IMR-90 (cell line): ENCODE measurements at regions not wholly inside any gene's neighbourhood (a gene's known extent, or its start where the extent isn't known, plus 50 kb on each side); places are given as distances from the start of the nearest gene placed in this dataset.

Experiments
- ATAC-seq: fragments of 200-7000 bp; cut with Tn5 transposase; 2 replicates; pipeline ENCODE4 v1.9.1; 2020; ENCODE audit warnings: low read depth, mild to moderate bottlenecking, moderate library complexity
- BruUV-seq: library from RNA; stranded (reverse); fragments of 400-500 nt; replicated peaks from 2 replicates; lab custom pipeline; 2021; lab: Mats Ljungman, UMichigan
- CTCF ChIA-PET: fragments of 300-600 bp; formaldehyde crosslinking; extraction: SDS; loops from one replicate; lab custom pipeline; 2021; ENCODE audit warnings: antibody characterized with exemption; lab: Yijun Ruan, JAX
- POLR2A ChIA-PET: fragments of 300-600 bp; sonication (Branson Sonifier 250); formaldehyde crosslinking; loops from one replicate; lab custom pipeline; 2022; ENCODE audit warnings: antibody characterized with exemption; ENCODE audit not compliant: unreplicated experiment; lab: Charles Lee
- DNase-seq: peaks from one replicate; pipeline ENCODE4 v3.0.0; 2013
- H2AFZ ChIP-seq: replicated peaks from 2 replicates; pipeline ENCODE3; 2013; ENCODE audit warnings: low read length, mild to moderate bottlenecking; ENCODE audit not compliant: poor library complexity
- H2AK5ac ChIP-seq: 2 replicates; pipeline ENCODE4 v1.6.1; 2013; ENCODE audit warnings: low read depth, low read length, inconsistent platforms
- H2AK9ac ChIP-seq: replicated peaks from 2 replicates; pipeline ENCODE3; 2013; ENCODE audit warnings: mild to moderate bottlenecking, low read depth, low read length, moderate library complexity; ENCODE audit not compliant: poor library complexity
- H2BK120ac ChIP-seq: 2 replicates; pipeline ENCODE4 v1.6.1; 2013; ENCODE audit warnings: low read depth, low read length, inconsistent platforms
- H2BK15ac ChIP-seq: 3 replicates; pipeline ENCODE4 v1.6.1; 2013; ENCODE audit warnings: low read depth, low read length, inconsistent platforms
- H2BK20ac ChIP-seq: 2 replicates; pipeline ENCODE4 v1.6.1; 2013; ENCODE audit warnings: low read depth, mild to moderate bottlenecking, inconsistent platforms, low read length, moderate library complexity
- H2BK5ac ChIP-seq: 2 replicates; pipeline ENCODE4 v1.6.1; 2013; ENCODE audit warnings: mild to moderate bottlenecking, low read depth, low read length, inconsistent platforms; ENCODE audit not compliant: poor library complexity, severe bottlenecking
- H3K14ac ChIP-seq: replicated peaks from 2 replicates; pipeline ENCODE4 v1.6.1; 2013; ENCODE audit warnings: low read depth, low read length, inconsistent platforms
- H3K18ac ChIP-seq: 2 replicates; pipeline ENCODE4 v1.6.1; 2013; ENCODE audit warnings: low read depth, low read length, control low read depth
- H3K23ac ChIP-seq: 2 replicates; pipeline ENCODE4 v1.6.1; 2013; ENCODE audit warnings: low read depth, low read length, inconsistent platforms
- H3K27ac ChIP-seq: 2 replicates; pipeline ENCODE4 v1.5.1; 2013; ENCODE audit warnings: mild to moderate bottlenecking, control low read depth, low read length; ENCODE audit not compliant: insufficient read depth
- H3K27me3 ChIP-seq: 2 replicates; pipeline ENCODE4 v1.6.1; 2013; ENCODE audit warnings: low read length; ENCODE audit not compliant: control insufficient read depth, insufficient read depth
- H3K36me3 ChIP-seq: 2 replicates; pipeline ENCODE4 v1.6.1; 2013; ENCODE audit warnings: low read length, mixed read lengths; ENCODE audit not compliant: control insufficient read depth, insufficient read depth
- H3K4ac ChIP-seq: 2 replicates; pipeline ENCODE4 v1.6.1; 2013; ENCODE audit warnings: low read depth, low read length, inconsistent platforms
- H3K4me1 ChIP-seq: 2 replicates; pipeline ENCODE4 v1.6.1; 2013; ENCODE audit warnings: low read length, mixed read lengths; ENCODE audit not compliant: control insufficient read depth, insufficient read depth
- H3K4me2 ChIP-seq: 2 replicates; pipeline ENCODE4 v1.6.1; 2013; ENCODE audit warnings: low read depth, mild to moderate bottlenecking, control low read depth, low read length, moderate library complexity
- H3K4me3 ChIP-seq: 2 replicates; pipeline ENCODE4 v1.5.1; 2013; ENCODE audit warnings: low read depth, mild to moderate bottlenecking, control low read depth, low read length, moderate library complexity; ENCODE audit not compliant: insufficient read depth
- H3K56ac ChIP-seq: 2 replicates; pipeline ENCODE4 v1.6.1; 2013; ENCODE audit warnings: low read length, inconsistent platforms; ENCODE audit not compliant: insufficient read depth; ENCODE audit errors: extremely low read depth
- H3K79me1 ChIP-seq, 2 experiments: 2 replicates each; pipeline ENCODE4 v1.6.1; 2013; ENCODE audit warnings: low read length in 2 of 2, inconsistent platforms in 1 of 2, low read depth in 1 of 2
- H3K9ac ChIP-seq: 2 replicates; pipeline ENCODE4 v1.6.1; 2013; ENCODE audit warnings: low read depth, low read length, control low read depth
- H3K9me1 ChIP-seq: 2 replicates; pipeline ENCODE4 v1.6.1; 2013; ENCODE audit warnings: low read length, inconsistent platforms; ENCODE audit not compliant: insufficient read depth
- H3K9me3 ChIP-seq: 2 replicates; pipeline ENCODE4 v1.6.1; 2013; ENCODE audit warnings: low read length; ENCODE audit not compliant: control insufficient read depth, insufficient read depth
- H4K20me1 ChIP-seq: 2 replicates; pipeline ENCODE4 v1.6.1; 2013; ENCODE audit warnings: low read length, inconsistent platforms; ENCODE audit not compliant: insufficient read depth
- H4K5ac ChIP-seq: 2 replicates; pipeline ENCODE4 v1.6.1; 2013; ENCODE audit warnings: mild to moderate bottlenecking, low read depth, low read length, control low read depth
- H4K8ac ChIP-seq, 2 experiments: 2 replicates each; pipeline ENCODE4 v1.6.1; 2013; ENCODE audit warnings: low read depth in 2 of 2, low read length in 2 of 2, control low read depth in 1 of 2, inconsistent platforms in 1 of 2
- H4K91ac ChIP-seq: 2 replicates; pipeline ENCODE4 v1.6.1; 2013; ENCODE audit warnings: low read depth, low read length, inconsistent platforms; ENCODE audit not compliant: insufficient read depth
- BHLHE40 ChIP-seq: fragments of 150-350 bp; IDR thresholded peaks from 2 replicates; pipeline ENCODE4 v1.6.1; 2016; ENCODE audit warnings: mild to moderate bottlenecking, low read depth, low read length
- CHD1 ChIP-seq: IDR thresholded peaks from 2 replicates; pipeline ENCODE4 v1.6.1; 2012; ENCODE audit warnings: low read depth, low read length, improper control_type of control experiment
- FOS ChIP-seq: fragments of 150-350 bp; IDR thresholded peaks from 2 replicates; pipeline ENCODE4 v1.6.1; 2016; ENCODE audit warnings: low read depth, low read length
- MAFK ChIP-seq: IDR thresholded peaks from 2 replicates; pipeline ENCODE4 v1.6.1; 2012; ENCODE audit warnings: low read depth, low read length, improper control_type of control experiment
- MAZ ChIP-seq: IDR thresholded peaks from 2 replicates; pipeline ENCODE4 v1.6.1; 2012; ENCODE audit warnings: low read depth, mild to moderate bottlenecking, low read length, improper control_type of control experiment, moderate library complexity, borderline replicate concordance
- POLR2A ChIP-seq: IDR thresholded peaks from 2 replicates; pipeline ENCODE4 v1.6.1; 2012; ENCODE audit warnings: mild to moderate bottlenecking, low read depth, low read length
- RAD21 ChIP-seq: IDR thresholded peaks from 2 replicates; pipeline ENCODE4 v1.6.1; 2012; ENCODE audit warnings: low read length, improper control_type of control experiment
- RFX5 ChIP-seq: IDR thresholded peaks from 2 replicates; pipeline ENCODE4 v1.8.0; 2012; ENCODE audit warnings: low read depth, mild to moderate bottlenecking, low read length, moderate library complexity
- SMC3 ChIP-seq: fragments of 150-350 bp; IDR thresholded peaks from 2 replicates; pipeline ENCODE4 v1.6.1; 2016; ENCODE audit warnings: low read depth, mild to moderate bottlenecking, antibody characterized with exemption, low read length, moderate library complexity
- WGBS, 2 experiments: methylation state at CpG; one replicate each; pipeline versions ENCODE4 v1.1.5 to v1.1.7; 2013; ENCODE audit warnings: missing lambda C conversion rate in 2 of 2; ENCODE audit not compliant: insufficient read length in 1 of 2; ENCODE audit errors: extremely low coverage in 2 of 2; 5-methylcytosine and 5-hydroxymethylcytosine counted together
- dilution Hi-C: fragments of 300-500 bp; cut with HindIII; formaldehyde crosslinking; loops from one replicate; pipeline ENCODE4 v1.14.3; 2018; ENCODE audit warnings: low sequenced_read_pairs; ENCODE audit not compliant: unreplicated experiment
- in situ Hi-C: fragments of 300-500 bp; cut with MboI; formaldehyde crosslinking; loops from 3 replicates; pipeline ENCODE4 v1.14.3; 2019; ENCODE audit warnings: low sequenced_read_pairs, inconsistent platforms, mixed read lengths
- intact Hi-C: fragments of 100-400 bp; cut with micrococcal nuclease; formaldehyde crosslinking; loops from 2 replicates; pipeline ENCODE4 v1.10.0; 2022
- TF ChIP-seq, protein P1 (sequence below): conservative IDR thresholded peaks from 2 replicates; pipeline ENCODE4 v1.5.1; 2012; ENCODE audit warnings: mild to moderate bottlenecking, low read depth, low read length, improper control_type of control experiment

DNA sequence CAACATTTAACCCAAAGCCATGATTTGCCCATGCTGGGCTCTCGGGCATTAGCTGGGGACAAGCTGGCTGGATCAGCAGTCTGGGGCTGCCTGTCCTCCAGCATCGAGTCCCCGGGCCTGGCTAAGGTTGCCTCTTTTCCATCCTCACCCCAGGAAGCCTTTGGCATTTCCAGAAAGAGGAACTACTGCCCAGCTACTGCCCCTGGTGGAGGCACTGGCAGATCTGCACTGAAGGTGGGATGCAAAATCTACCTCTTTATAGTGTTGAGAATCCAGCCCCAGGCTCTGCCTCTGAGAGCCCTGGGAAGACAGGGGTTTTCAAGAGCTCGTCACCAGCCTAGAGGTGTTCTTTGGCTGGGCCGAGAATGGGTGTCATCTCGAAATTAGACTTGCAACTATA, 635.9 kb downstream of the MATN1 start:
- WGBS, 2 experiments, result no CpG with 5 or more reads among the region's 6 CpGs
- no peak overlapping the region for H2AFZ ChIP-seq
- no peak overlapping the region for H3K23ac ChIP-seq
- ChIA-PET CTCF (interaction anchor here (0.7 to 1.7 kb wide), 2 partner anchors 294 to 346 kb away, joined by 3 to 10 read pairs; no protein-coding TSS in a partner anchor), POLR2A (no interaction called here)
- DNase-seq (no peak), ATAC-seq (no peak)
- no peak overlapping the region for H2BK15ac ChIP-seq
- no peak overlapping the region for H2BK5ac ChIP-seq
- in situ Hi-C loops (loop anchor here (5.0 to 10.0 kb wide), 3 partner anchors 293 to 843 kb away; no protein-coding TSS in a partner anchor), dilution Hi-C loops (no loop called here), intact Hi-C loops (loop anchor here (10.0 kb wide), 2 partner anchors 573 to 617 kb away; no protein-coding TSS in a partner anchor)
- H2AK5ac ChIP-seq, result no peak overlapping the region
- H4K5ac ChIP-seq, result no peak overlapping the region
- H3K9ac ChIP-seq, result no peak overlapping the region
- H4K8ac ChIP-seq, result no peak overlapping the region
- H3K79me1 ChIP-seq, result 0 out of 4 replicates have a peak, but pooled peaks cover 0 to 11% of the 10 kb centered on the region in 2 experiments
- H3K36me3 ChIP-seq, result no peaks in the 10 kb centered on the region
- H3K4me1 ChIP-seq, result peaks cover 23% of the 10 kb centered on the region
- no peak overlapping the region for H3K56ac ChIP-seq
- no peak overlapping the region for H2BK120ac ChIP-seq
- H3K18ac ChIP-seq, result no peak overlapping the region
- H3K14ac ChIP-seq, result no peak overlapping the region
- no TSS peak for BruUV-seq
- no peak overlapping the region for H3K4me2 ChIP-seq
- H3K27me3 ChIP-seq, result no peaks in the 10 kb centered on the region; the same call in 1 of the 2 replicates
- H2BK20ac ChIP-seq, result no peak overlapping the region
- no peak overlapping the region for H2AK9ac ChIP-seq
- no peak overlapping the region for H4K91ac ChIP-seq
- no peaks in the 10 kb centered on the region for H4K20me1 ChIP-seq
- no peak overlapping the region for H3K4me3 ChIP-seq
- TF ChIP-seq, protein P1, sequence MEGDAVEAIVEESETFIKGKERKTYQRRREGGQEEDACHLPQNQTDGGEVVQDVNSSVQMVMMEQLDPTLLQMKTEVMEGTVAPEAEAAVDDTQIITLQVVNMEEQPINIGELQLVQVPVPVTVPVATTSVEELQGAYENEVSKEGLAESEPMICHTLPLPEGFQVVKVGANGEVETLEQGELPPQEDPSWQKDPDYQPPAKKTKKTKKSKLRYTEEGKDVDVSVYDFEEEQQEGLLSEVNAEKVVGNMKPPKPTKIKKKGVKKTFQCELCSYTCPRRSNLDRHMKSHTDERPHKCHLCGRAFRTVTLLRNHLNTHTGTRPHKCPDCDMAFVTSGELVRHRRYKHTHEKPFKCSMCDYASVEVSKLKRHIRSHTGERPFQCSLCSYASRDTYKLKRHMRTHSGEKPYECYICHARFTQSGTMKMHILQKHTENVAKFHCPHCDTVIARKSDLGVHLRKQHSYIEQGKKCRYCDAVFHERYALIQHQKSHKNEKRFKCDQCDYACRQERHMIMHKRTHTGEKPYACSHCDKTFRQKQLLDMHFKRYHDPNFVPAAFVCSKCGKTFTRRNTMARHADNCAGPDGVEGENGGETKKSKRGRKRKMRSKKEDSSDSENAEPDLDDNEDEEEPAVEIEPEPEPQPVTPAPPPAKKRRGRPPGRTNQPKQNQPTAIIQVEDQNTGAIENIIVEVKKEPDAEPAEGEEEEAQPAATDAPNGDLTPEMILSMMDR, result peak; percentile 24; the same call in 1 of the 2 replicates
- TF ChIP-seq BHLHE40 (no peak), RFX5 (no peak), MAFK (no peak), RAD21 (0 out of 2 replicates have a peak, but pooled peaks have one; percentile 6), MAZ (no peak), FOS (no peak), CHD1 (no peak), POLR2A (no peak), SMC3 (no peak)
- no peak overlapping the region for H3K4ac ChIP-seq
- H3K27ac ChIP-seq, result no peak overlapping the region
- peaks cover 12% of the 10 kb centered on the region; the same call in 1 of the 2 replicates for H3K9me3 ChIP-seq
- H3K9me1 ChIP-seq, result peaks cover 24% of the 10 kb centered on the region
